ENCODE measurements at regions not wholly inside any gene's neighbourhood (a gene's known extent, or its start where the extent isn't known, plus 50 kb on each side); places are given as distances from the start of the nearest gene placed in this dataset.

DNA sequence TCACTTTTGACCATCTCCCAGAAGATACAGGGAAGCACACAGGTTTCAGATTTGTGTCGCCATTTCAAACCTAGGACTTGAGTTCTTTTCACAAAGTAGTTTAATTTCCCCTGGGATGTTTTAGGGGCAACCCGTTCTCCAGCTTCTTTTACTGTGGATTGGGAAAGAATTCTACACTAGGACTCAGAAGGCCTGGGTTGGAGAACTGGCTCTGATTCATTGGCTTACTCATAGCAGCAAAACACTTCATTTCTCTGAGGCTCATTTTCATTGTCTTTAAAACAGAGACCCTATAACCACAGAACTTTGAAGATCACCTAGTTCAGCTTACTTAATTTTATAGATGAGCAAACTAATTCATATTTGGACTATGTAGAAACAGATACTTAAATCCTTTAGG, 175.9 kb upstream of the SALL1 start:
- H3K4me3 ChIP-seq, result no peak overlapping the region
- H3K27ac ChIP-seq, result no peak overlapping the region
- TF ChIP-seq, protein P1, sequence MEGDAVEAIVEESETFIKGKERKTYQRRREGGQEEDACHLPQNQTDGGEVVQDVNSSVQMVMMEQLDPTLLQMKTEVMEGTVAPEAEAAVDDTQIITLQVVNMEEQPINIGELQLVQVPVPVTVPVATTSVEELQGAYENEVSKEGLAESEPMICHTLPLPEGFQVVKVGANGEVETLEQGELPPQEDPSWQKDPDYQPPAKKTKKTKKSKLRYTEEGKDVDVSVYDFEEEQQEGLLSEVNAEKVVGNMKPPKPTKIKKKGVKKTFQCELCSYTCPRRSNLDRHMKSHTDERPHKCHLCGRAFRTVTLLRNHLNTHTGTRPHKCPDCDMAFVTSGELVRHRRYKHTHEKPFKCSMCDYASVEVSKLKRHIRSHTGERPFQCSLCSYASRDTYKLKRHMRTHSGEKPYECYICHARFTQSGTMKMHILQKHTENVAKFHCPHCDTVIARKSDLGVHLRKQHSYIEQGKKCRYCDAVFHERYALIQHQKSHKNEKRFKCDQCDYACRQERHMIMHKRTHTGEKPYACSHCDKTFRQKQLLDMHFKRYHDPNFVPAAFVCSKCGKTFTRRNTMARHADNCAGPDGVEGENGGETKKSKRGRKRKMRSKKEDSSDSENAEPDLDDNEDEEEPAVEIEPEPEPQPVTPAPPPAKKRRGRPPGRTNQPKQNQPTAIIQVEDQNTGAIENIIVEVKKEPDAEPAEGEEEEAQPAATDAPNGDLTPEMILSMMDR (IDR thresholded peaks at IDR 0.05), result no peak
- no peak for DNase-seq (ENCODE audit: low spot score)
- H3K9me3 ChIP-seq, result no peaks in the 10 kb centered on the region
- H3K36me3 ChIP-seq, result no peaks in the 10 kb centered on the region
- H3K27me3 ChIP-seq, result no peaks in the 10 kb centered on the region
- H3K4me1 ChIP-seq, result no peaks in the 10 kb centered on the region

DNA sequence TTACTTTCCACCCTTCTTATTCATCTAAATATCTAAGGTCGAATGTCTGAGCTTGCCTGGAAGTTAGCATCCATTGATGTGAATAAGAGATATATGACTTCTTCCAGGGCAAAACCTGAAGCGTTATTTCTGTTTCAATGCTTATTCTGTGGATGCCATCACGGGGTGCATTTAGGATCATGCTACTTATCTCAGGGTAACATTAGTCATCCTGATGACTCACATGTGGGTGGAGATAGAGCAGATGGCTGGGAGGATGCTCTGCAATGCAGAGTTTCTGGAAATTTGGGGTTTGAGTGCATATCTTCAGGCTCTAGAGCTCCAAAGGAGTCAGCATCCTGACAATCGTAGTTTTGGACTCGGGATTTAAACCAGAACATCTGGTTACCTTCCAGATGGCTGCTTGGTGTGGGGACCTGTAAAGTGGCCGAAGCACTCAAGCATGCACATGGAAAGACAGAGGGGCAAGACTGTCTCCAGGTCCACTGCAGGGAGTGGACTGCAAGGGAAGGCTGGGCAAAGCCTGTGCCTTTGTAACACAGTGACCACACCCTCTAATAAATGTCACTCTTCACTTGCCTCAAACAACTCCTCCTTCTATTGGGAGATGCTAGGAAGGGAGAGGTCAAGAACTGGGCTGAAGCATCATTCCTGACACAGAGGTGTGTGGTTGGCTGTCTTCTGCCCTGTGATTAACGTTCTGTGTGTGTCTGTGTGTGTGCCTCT, 175.2 kb upstream of the SALL1 start:
- H3K9me3 ChIP-seq, result no peaks in the 10 kb centered on the region
- no peak overlapping the region for H3K4me3 ChIP-seq
- no peak for DNase-seq (ENCODE audit: low spot score)
- TF ChIP-seq, protein P1 (IDR thresholded peaks at IDR 0.05), result no peak
- H3K4me1 ChIP-seq, result no peaks in the 10 kb centered on the region
- H3K27ac ChIP-seq, result no peak overlapping the region
- H3K36me3 ChIP-seq, result no peaks in the 10 kb centered on the region
- no peaks in the 10 kb centered on the region for H3K27me3 ChIP-seq

DNA sequence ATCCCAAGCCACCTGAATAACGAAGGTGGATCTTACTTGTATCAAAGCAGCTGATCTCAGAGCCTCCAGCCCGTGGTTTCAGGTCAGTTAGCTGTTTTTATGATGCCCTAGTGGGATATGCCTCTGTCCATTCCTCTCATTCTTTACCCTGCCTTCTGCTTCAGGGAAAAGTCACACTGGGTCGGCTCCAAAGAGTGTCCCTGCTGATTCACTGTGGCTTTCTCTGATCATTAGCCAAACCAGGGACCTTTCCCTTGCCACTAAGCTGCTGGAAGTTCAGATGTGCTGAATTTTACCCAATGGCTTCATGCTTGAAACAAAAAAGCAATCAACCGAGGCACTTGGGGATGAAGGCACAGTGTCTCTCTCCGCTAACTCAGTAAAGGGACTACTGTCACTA, 170.2 kb upstream of the SALL1 start:
- Histone ChIP-seq H3K27ac (no peak overlapping the region), H3K9me3 (no peaks in the 10 kb centered on the region), H3K27me3 (no peaks in the 10 kb centered on the region), H3K36me3 (no peaks in the 10 kb centered on the region), H3K4me3 (no peak overlapping the region), H3K4me1 (no peaks in the 10 kb centered on the region)
- TF ChIP-seq, protein P1 (IDR thresholded peaks at IDR 0.05), result no peak
- DNase-seq (ENCODE audit: low spot score), result no peak

DNA sequence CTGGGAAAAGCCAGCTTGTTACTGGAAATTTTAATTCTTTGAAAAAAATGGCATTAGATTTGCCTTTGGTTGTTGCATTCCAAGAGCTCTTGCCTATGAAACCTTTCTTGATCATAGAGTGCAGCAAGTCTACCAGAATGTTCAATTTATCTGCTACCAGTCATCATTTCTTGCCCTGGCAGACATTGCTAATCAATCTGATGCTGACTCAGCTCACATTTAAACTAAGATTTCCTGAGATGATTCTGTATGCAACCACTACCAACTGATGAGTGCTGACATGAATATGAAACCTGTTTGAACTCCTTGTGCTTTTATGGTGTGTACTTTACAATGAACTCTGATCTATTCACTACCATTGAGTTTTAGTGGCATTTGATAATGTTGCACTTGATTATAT, 166.5 kb upstream of the SALL1 start:
- Histone ChIP-seq H3K27ac (no peak overlapping the region), H3K36me3 (no peaks in the 10 kb centered on the region), H3K4me1 (no peaks in the 10 kb centered on the region), H3K4me3 (no peak overlapping the region), H3K9me3 (no peaks in the 10 kb centered on the region), H3K27me3 (no peaks in the 10 kb centered on the region)
- TF ChIP-seq, protein P1 (IDR thresholded peaks at IDR 0.05), result no peak
- no peak for DNase-seq (ENCODE audit: low spot score)

DNA sequence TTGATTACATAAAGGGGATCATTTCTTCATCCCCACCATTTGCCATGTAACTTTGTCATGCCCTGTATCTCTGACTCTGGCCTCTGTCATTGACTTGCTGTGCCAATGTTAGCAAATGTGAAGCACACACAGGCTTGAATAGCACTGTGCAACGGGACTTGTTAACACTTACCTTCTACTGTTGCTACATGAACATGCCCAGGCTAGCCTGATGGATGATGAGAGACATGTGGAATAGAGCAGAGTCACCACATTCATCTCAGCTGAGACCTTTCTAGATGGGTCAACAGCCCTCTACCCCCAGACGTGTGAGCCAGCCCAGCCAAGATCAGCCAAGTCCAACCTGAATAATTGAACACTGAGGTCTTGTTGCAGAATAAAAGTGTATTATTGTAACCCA, 162.1 kb upstream of the SALL1 start:
- no peaks in the 10 kb centered on the region for H3K36me3 ChIP-seq
- DNase-seq (ENCODE audit: low spot score), result no peak
- no peak overlapping the region for H3K27ac ChIP-seq
- H3K4me3 ChIP-seq, result no peak overlapping the region
- H3K4me1 ChIP-seq, result no peaks in the 10 kb centered on the region
- TF ChIP-seq, protein P1 (IDR thresholded peaks at IDR 0.05), result no peak
- no peaks in the 10 kb centered on the region for H3K27me3 ChIP-seq
- no peaks in the 10 kb centered on the region for H3K9me3 ChIP-seq
